H1 (cell line): ENCODE measurements at regions not wholly inside any gene's neighbourhood (a gene's known extent, or its start where the extent isn't known, plus 50 kb on each side); places are given as distances from the start of the nearest gene placed in this dataset.

Source experiments
- CHD7 ChIP-seq: fragments of 300-600 bp; sonication (generic); IDR thresholded peaks from 2 replicates; pipeline ENCODE4 v1.7.1; 2012; ENCODE audit warnings: low read length, moderate library complexity, mild to moderate bottlenecking, inconsistent platforms; ENCODE audit not compliant: insufficient replicate concordance
- SIX5 ChIP-seq: IDR thresholded peaks from 2 replicates; pipeline ENCODE4 v1.6.1; 2011; ENCODE audit warnings: mild to moderate bottlenecking, low read depth, low read length

- TF ChIP-seq CHD7 (no peak), SIX5 (no peak)
- TF ChIP-seq, all 59 proteins: peak for 0
These were observed 136.3 kb downstream of the ARL5B start (continued) for GRCh38 chr10:18795549-18795948.
